ENCODE measurements at regions not wholly inside any gene's neighbourhood (a gene's known extent, or its start where the extent isn't known, plus 50 kb on each side); places are given as distances from the start of the nearest gene placed in this dataset.

GRCh38 chr3:116896116-116896515 is 186.5 kb downstream of the TUSC7 start:
- Histone ChIP-seq H3K27me3 (ENCODE audit: control insufficient read depth, insufficient read depth, low read length) (no peaks in the 10 kb centered on the region), H3K4me2 (ENCODE audit: low read length) (no peak overlapping the region), H3K4me3 (ENCODE audit: low read depth, low read length) (no peak overlapping the region), H2AFZ (no peak overlapping the region), H3K79me2 (no peaks in the 10 kb centered on the region), H3K36me3 (ENCODE audit: control insufficient read depth, insufficient read depth, low read length) (no peaks in the 10 kb centered on the region), H3K9ac (no peak overlapping the region), H3K27ac (no peak overlapping the region), H3K4me1 (no peaks in the 10 kb centered on the region), H3K9me3 (ENCODE audit: control insufficient read depth, low read length) (no peaks in the 10 kb centered on the region)
- no peak for TF ChIP-seq CTCF (IDR thresholded peaks at IDR 0.05)

DNA sequence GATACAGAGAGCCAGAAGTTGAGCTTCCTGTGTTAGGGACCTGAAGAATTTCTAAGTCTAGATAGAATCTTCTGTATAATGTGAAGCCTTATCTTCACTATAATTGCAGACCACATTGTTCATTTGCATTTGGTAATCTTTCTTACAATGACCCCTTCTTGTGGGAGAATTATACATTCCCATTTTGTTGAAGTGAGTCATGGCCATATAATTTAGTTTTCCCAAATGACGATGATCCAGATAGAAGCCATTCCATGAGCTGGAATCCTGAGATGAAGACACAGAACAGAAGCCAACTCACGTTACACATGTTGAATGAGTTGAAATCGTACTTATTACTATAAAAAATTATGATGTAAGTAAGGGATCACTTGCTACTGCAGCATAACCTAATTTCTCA is 187.8 kb downstream of the TUSC7 start:
- Histone ChIP-seq H3K4me2 (ENCODE audit: low read length) (no peak overlapping the region), H3K27me3 (ENCODE audit: control insufficient read depth, insufficient read depth, low read length) (no peaks in the 10 kb centered on the region), H3K4me1 (no peaks in the 10 kb centered on the region), H3K27ac (no peak overlapping the region), H3K36me3 (ENCODE audit: control insufficient read depth, insufficient read depth, low read length) (no peaks in the 10 kb centered on the region), H2AFZ (no peak overlapping the region), H3K9ac (no peak overlapping the region), H3K4me3 (ENCODE audit: low read depth, low read length) (no peak overlapping the region), H3K79me2 (no peaks in the 10 kb centered on the region), H3K9me3 (ENCODE audit: control insufficient read depth, low read length) (no peaks in the 10 kb centered on the region)
- no peak for TF ChIP-seq CTCF (IDR thresholded peaks at IDR 0.05)

DNA sequence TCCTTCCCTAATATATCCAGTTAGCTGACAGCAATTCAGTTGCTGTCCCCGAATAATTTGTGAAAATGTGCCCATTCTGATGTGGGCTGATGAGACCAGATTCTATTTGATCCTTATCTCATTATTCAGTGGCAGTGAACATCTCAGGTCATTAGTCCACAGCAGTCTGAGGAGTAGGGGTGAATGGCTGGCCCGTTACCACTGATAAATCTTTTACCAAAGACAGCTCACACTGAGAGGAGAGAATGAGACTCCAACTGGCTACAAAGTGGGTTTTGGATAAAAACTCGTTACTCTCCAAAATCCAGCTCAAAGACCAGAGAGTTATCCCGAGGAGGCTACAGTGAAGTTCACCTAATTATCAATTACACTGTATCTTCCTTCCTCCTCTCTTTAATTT is 189.7 kb downstream of the TUSC7 start:
- Histone ChIP-seq H3K27ac (no peak overlapping the region), H3K9me3 (ENCODE audit: control insufficient read depth, low read length) (no peaks in the 10 kb centered on the region), H3K9ac (no peak overlapping the region), H2AFZ (no peak overlapping the region), H3K4me3 (ENCODE audit: low read depth, low read length) (no peak overlapping the region), H3K79me2 (no peaks in the 10 kb centered on the region), H3K36me3 (ENCODE audit: control insufficient read depth, insufficient read depth, low read length) (no peaks in the 10 kb centered on the region), H3K27me3 (ENCODE audit: control insufficient read depth, insufficient read depth, low read length) (no peaks in the 10 kb centered on the region), H3K4me2 (ENCODE audit: low read length) (no peak overlapping the region), H3K4me1 (no peaks in the 10 kb centered on the region)
- TF ChIP-seq CTCF (IDR thresholded peaks at IDR 0.05) = no peak

DNA sequence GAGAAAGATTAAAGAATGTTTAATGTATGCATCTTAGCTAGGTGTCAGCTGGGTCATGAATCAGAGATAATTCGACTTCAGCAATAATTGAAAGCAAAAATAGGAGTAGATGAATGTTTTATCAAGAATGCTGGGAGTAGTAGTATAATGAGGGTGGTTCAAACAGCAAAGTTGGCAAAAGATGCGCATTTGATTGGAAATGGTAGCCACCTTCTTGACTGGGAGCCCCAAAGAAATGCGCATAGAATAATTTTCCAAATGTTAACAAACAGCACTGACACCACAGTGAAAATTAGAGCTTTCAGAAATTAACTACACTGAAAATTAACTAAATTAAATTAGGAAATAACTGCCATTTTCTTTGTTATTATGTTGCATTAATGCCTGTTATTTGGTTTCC is 195.8 kb downstream of the TUSC7 start:
- Histone ChIP-seq H3K27ac (no peak overlapping the region), H3K9ac (no peak overlapping the region), H3K9me3 (ENCODE audit: control insufficient read depth, low read length) (no peaks in the 10 kb centered on the region), H3K4me3 (ENCODE audit: low read depth, low read length) (no peak overlapping the region), H3K27me3 (ENCODE audit: control insufficient read depth, insufficient read depth, low read length) (no peaks in the 10 kb centered on the region), H3K4me2 (ENCODE audit: low read length) (no peak overlapping the region), H3K4me1 (no peaks in the 10 kb centered on the region), H3K79me2 (no peaks in the 10 kb centered on the region), H3K36me3 (ENCODE audit: control insufficient read depth, insufficient read depth, low read length) (no peaks in the 10 kb centered on the region), H2AFZ (no peak overlapping the region)
- TF ChIP-seq CTCF (IDR thresholded peaks at IDR 0.05) = no peak

DNA sequence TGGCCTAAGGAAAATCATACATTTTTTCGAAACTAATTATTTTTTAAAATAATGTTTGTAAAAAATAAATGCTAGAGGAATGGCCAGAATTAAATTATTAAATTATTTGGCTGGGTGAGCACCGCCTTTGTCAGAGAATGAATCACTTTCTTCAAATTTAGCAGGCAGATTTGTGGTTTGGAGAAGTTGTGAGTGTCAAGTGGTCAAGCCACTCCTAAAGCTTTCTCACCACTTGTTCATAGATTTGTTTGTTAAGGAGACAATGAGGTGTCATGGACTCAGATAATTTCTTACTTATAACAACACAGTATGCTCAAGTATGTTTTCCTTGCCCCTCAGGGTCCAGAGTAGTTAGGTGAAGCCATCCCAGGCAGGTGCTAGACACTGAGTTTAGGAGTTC is 196.2 kb downstream of the TUSC7 start:
- Histone ChIP-seq H3K27me3 (ENCODE audit: control insufficient read depth, insufficient read depth, low read length) (no peaks in the 10 kb centered on the region), H3K36me3 (ENCODE audit: control insufficient read depth, insufficient read depth, low read length) (no peaks in the 10 kb centered on the region), H3K4me1 (no peaks in the 10 kb centered on the region), H3K9ac (no peak overlapping the region), H3K4me3 (ENCODE audit: low read depth, low read length) (no peak overlapping the region), H3K79me2 (no peaks in the 10 kb centered on the region), H2AFZ (no peak overlapping the region), H3K9me3 (ENCODE audit: control insufficient read depth, low read length) (no peaks in the 10 kb centered on the region), H3K27ac (no peak overlapping the region), H3K4me2 (ENCODE audit: low read length) (no peak overlapping the region)
- no peak for TF ChIP-seq CTCF (IDR thresholded peaks at IDR 0.05)

All from parathyroid adenoma (tissue), 2 donors.